ENCODE measurements at regions not wholly inside any gene's neighbourhood (a gene's known extent, or its start where the extent isn't known, plus 50 kb on each side); places are given as distances from the start of the nearest gene placed in this dataset.

- TF ChIP-seq CTCF (IDR thresholded peaks at IDR 0.05; ENCODE audit: control extremely low read depth in 1 of 3, insufficient read depth in 1 of 3, low read depth in 1 of 3, low read length in 3 of 3) (no peak), NRF1 (IDR thresholded peaks at IDR 0.05; ENCODE audit: low read depth, low read length) (no peak), USF2 (IDR thresholded peaks at IDR 0.05; ENCODE audit: low read length) (no peak), RBBP5 (IDR thresholded peaks at IDR 0.05; ENCODE audit: borderline replicate concordance, low read depth, low read length) (no peak), ASH2L (IDR thresholded peaks at IDR 0.05; ENCODE audit: low read length) (no peak)
These were observed 283.2 kb upstream of the KCNH8 start (continued) for GRCh38 chr3:18864933-18865731.

Data from H1 (cell line).